KMS-11 (cell line): ENCODE measurements at regions not wholly inside any gene's neighbourhood (a gene's known extent, or its start where the extent isn't known, plus 50 kb on each side); places are given as distances from the start of the nearest gene placed in this dataset.

ENCODE experiments used
- H2AFZ ChIP-seq: fragments of 200-600 bp; sonication (generic); 2 replicates; pipeline ENCODE4 v1.6.1; 2016; ENCODE audit warnings: antibody characterized with exemption, mixed run types, low read depth
- H3K27ac ChIP-seq: fragments of 200-600 bp; sonication (generic); 2 replicates; pipeline ENCODE4 v1.6.1; 2016; ENCODE audit warnings: mild to moderate bottlenecking, mixed run types
- H3K27me3 ChIP-seq: fragments of 200-600 bp; sonication (generic); 2 replicates; pipeline ENCODE4 v1.6.1; 2017; ENCODE audit warnings: mild to moderate bottlenecking, low read depth, mixed run types, moderate library complexity; ENCODE audit not compliant: insufficient read depth
- H3K36me3 ChIP-seq: fragments of 200-600 bp; sonication (generic); 2 replicates; pipeline ENCODE4 v1.6.1; 2017; ENCODE audit warnings: mild to moderate bottlenecking, mixed run types; ENCODE audit not compliant: insufficient read depth
- H3K4me1 ChIP-seq: fragments of 200-600 bp; sonication (generic); 2 replicates; pipeline ENCODE4 v1.6.1; 2016; ENCODE audit warnings: mild to moderate bottlenecking, low read depth, mixed run types; ENCODE audit not compliant: poor library complexity, severe bottlenecking
- H3K4me2 ChIP-seq: fragments of 200-600 bp; sonication (generic); 2 replicates; pipeline ENCODE4 v1.7.0; 2016; ENCODE audit warnings: mild to moderate bottlenecking, mixed run types
- H3K4me3 ChIP-seq: fragments of 200-600 bp; sonication (generic); IDR thresholded peaks from 2 replicates; pipeline ENCODE4 v1.6.1; 2017; ENCODE audit warnings: low read depth, low read length, mixed read lengths; ENCODE audit not compliant: insufficient read depth
- H3K79me2 ChIP-seq: fragments of 200-600 bp; sonication (generic); 2 replicates; pipeline ENCODE4 v1.6.1; 2016; ENCODE audit warnings: low read depth, mixed run types; ENCODE audit not compliant: insufficient read depth
- H3K9ac ChIP-seq: fragments of 200-600 bp; sonication (generic); 2 replicates; pipeline ENCODE4 v1.6.1; 2016; ENCODE audit warnings: mild to moderate bottlenecking, mixed run types
- H4K20me1 ChIP-seq: fragments of 200-600 bp; sonication (generic); 2 replicates; pipeline ENCODE4 v1.6.1; 2016; ENCODE audit warnings: mild to moderate bottlenecking, mixed run types; ENCODE audit not compliant: insufficient read depth
- TF ChIP-seq, protein P1 (sequence below): fragments of 200-600 bp; sonication (generic); conservative IDR thresholded peaks from 2 replicates; pipeline ENCODE4 v1.6.1; 2017; ENCODE audit warnings: low read depth, mild to moderate bottlenecking, antibody characterized with exemption, low read length, moderate library complexity, mixed read lengths

DNA sequence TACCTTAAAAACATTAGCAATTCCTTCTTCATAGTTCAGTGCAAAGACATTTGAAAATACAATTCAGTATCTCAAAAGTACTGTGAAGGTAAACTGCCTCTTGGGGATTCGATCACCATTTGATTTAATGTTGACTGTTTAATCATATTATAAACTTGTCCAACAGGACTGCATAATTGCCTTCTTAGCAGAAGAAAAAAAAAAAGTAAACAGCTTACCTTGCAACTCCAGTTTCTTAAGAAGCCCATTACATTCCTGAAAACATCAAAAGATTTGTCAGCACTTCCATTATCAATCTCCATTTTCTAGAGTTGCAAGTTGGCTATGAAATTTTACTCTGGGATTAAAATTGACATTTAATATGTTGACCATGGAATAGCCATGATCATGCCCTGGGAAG lies 1154.6 kb downstream of the OLFM4 start:
- Histone ChIP-seq H3K27me3 (no peaks in the 10 kb centered on the region), H3K4me2 (no peak overlapping the region), H3K4me3 (no peak overlapping the region), H4K20me1 (no peaks in the 10 kb centered on the region), H3K27ac (no peak overlapping the region), H3K9ac (no peak overlapping the region), H3K79me2 (no peaks in the 10 kb centered on the region), H2AFZ (no peak overlapping the region), H3K4me1 (no peaks in the 10 kb centered on the region), H3K36me3 (no peaks in the 10 kb centered on the region)
- TF ChIP-seq, protein P1, sequence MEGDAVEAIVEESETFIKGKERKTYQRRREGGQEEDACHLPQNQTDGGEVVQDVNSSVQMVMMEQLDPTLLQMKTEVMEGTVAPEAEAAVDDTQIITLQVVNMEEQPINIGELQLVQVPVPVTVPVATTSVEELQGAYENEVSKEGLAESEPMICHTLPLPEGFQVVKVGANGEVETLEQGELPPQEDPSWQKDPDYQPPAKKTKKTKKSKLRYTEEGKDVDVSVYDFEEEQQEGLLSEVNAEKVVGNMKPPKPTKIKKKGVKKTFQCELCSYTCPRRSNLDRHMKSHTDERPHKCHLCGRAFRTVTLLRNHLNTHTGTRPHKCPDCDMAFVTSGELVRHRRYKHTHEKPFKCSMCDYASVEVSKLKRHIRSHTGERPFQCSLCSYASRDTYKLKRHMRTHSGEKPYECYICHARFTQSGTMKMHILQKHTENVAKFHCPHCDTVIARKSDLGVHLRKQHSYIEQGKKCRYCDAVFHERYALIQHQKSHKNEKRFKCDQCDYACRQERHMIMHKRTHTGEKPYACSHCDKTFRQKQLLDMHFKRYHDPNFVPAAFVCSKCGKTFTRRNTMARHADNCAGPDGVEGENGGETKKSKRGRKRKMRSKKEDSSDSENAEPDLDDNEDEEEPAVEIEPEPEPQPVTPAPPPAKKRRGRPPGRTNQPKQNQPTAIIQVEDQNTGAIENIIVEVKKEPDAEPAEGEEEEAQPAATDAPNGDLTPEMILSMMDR: no peak

DNA sequence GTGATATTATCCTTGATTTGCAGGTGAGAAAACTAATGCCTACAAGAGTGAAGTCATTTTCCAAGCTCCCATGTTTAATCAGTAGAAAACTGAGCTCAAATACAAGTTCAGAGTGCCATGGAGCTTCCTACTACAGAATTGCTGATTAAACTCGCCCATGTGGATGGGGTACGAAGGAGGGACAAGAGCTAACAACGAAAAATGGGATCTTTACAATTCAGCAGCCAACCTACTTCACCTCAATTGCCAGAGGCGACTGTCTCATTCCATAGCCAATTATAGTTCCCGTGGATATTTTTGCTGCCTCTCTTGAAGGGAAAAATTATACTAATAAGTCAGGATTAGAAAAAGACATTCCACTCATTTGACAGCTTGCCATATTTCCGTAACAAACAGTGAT lies 1155.1 kb downstream of the OLFM4 start:
- H3K4me1 ChIP-seq: no peaks in the 10 kb centered on the region
- TF ChIP-seq, protein P1: no peak

DNA sequence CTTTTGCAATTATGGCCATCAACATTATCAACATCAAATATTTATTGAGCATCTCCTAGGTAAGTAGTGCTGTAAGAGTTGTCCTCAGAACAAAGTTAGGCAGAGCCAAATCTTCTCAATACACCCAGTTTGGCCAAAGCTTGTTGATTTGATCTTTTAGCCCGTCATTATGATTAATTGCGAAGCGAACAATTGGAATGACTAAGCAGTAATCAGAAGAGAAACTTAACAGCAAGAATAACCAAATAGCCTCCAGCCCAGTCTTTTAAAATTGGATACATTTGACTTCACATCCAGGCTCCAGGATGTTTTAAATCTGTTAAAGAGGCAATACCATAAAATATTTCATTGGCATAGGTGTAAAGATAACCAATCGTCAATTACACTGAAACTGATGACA lies 1156.0 kb downstream of the OLFM4 start:
- TF ChIP-seq, protein P1: no peak
- H3K9ac ChIP-seq: no peak overlapping the region
- H3K4me1 ChIP-seq: no peaks in the 10 kb centered on the region
- no peak overlapping the region for H3K4me3 ChIP-seq
- no peaks in the 10 kb centered on the region for H3K79me2 ChIP-seq
- no peaks in the 10 kb centered on the region for H4K20me1 ChIP-seq
- H2AFZ ChIP-seq: no peak overlapping the region
- no peak overlapping the region for H3K4me2 ChIP-seq
- no peak overlapping the region for H3K27ac ChIP-seq
- H3K36me3 ChIP-seq: no peaks in the 10 kb centered on the region
- H3K27me3 ChIP-seq: no peaks in the 10 kb centered on the region

More for the DNA sequence above, 1155.1 kb downstream of the OLFM4 start:
- Histone ChIP-seq H3K36me3 (no peaks in the 10 kb centered on the region), H3K9ac (no peak overlapping the region), H2AFZ (no peak overlapping the region), H3K79me2 (no peaks in the 10 kb centered on the region), H3K4me3 (no peak overlapping the region), H3K27me3 (no peaks in the 10 kb centered on the region), H4K20me1 (no peaks in the 10 kb centered on the region), H3K4me2 (no peak overlapping the region), H3K27ac (no peak overlapping the region)

DNA sequence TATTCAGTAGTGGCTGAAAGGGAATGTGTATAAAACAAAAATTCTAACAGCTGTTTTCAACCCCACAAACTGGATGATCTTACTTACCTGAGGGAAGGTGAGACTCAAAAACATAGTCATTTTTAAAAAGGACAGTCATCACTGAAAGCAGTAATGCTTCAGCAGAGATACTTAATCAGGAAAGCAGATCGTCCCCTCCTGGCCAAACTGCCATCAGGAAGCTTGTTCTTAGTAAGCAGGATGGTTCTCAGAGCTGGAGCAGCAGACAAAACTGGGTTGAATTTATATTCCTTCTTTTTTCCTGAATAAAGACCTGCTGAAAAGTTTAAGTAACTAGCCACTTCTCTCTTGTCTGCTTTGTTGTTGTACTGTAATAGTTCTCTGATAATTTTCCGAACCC lies 1156.5 kb downstream of the OLFM4 start:
- H3K36me3 ChIP-seq: no peaks in the 10 kb centered on the region
- no peak overlapping the region for H2AFZ ChIP-seq
- no peaks in the 10 kb centered on the region for H3K27me3 ChIP-seq
- no peaks in the 10 kb centered on the region for H3K79me2 ChIP-seq
- H3K4me1 ChIP-seq: no peaks in the 10 kb centered on the region
- H3K27ac ChIP-seq: no peak overlapping the region
- no peak overlapping the region for H3K4me3 ChIP-seq
- TF ChIP-seq, protein P1: no peak
- no peak overlapping the region for H3K4me2 ChIP-seq
- no peak overlapping the region for H3K9ac ChIP-seq
- H4K20me1 ChIP-seq: no peaks in the 10 kb centered on the region
